OCI-M2 (cell line): ENCODE measurements at regions not wholly inside any gene's neighbourhood (a gene's known extent, or its start where the extent isn't known, plus 50 kb on each side); places are given as distances from the start of the nearest gene placed in this dataset.
"Not testable (repeated sequence)": the region's sequence is repeated elsewhere in the genome, so short reads cannot be mapped to it uniquely, and the experiment has no call there.

Experiments
- DNase-seq: peaks from one replicate; lab custom pipeline; 2025; ENCODE audit not compliant: unreplicated experiment; lab: John Stamatoyannopoulos, UW

DNA sequence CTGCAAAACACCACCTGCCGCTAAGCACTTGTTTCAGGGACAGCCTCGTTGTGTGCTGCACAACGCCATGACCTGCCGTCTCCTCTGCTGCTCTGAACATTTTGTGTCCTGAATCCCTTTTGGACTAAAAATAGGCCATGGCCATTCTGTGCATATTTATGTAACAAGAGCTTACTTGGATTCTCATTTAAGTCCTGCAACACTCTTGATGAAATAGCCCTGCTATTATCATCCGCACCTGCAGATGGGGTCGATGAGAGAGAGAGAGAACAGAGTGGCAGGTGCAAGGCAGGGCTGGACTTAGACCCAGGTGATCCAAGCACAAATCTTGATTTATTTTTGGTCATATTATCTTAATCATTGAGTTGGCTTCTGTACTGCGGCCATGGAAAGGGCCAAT is 121.2 kb upstream of the PRKCQ start:
- no peak for DNase-seq

DNA sequence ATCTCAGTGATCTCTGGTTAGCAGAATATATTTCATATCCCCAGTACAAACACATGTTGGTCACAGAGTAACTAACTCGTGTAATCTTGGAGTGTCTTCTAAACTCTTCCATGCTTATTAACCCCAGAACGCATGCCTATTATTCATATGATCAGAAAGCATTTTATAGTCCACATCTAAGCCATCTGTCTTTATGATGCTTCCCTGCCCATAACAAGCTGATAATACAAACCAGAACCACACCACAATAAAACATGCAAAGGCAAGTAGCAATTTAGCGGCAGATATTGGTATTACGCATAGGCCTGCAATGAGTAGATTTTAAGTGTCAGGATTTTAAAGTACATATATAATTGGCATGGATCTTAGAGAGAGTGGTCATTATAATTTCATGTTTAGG is 120.0 kb upstream of the PRKCQ start:
- DNase-seq, result no peak

DNA sequence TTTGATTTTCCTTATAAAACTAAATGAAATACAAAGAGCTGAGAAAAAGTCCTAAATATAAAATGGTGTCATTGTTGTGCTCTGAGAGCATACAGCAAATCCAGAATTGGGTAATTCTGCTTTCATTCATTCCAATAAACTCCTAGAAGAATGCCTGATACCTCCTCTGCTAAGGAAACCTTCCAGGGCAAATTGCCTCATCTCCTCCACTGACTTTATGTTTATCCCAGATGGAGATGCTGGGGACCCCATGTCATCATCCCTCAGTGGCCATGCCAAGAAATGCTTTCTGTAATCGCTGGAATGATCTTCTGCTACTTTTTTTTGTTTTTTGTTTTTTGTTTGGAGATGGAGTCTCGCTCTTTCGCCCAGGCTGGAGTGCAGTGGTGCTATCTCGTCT is 119.3 kb upstream of the PRKCQ start:
- no peak for DNase-seq

- no peak for DNase-seq
These were observed 115.4 kb upstream of the PRKCQ start for GRCh38 chr10:6695519-6695918.

GRCh38 chr10:6694447-6695140 is 114.5 kb upstream of the PRKCQ start:
- no peak for DNase-seq

GRCh38 chr10:6692856-6693255 is 112.8 kb upstream of the PRKCQ start:
- no peak for DNase-seq

GRCh38 chr10:6692103-6692502 is 112.0 kb upstream of the PRKCQ start:
- DNase-seq, result no peak

- no peak for DNase-seq
These were observed 109.0 kb upstream of the PRKCQ start for GRCh38 chr10:6689036-6689435.

- DNase-seq, result no peak
These were observed 100.7 kb upstream of the PRKCQ start for GRCh38 chr10:6680735-6681134.

- no peak for DNase-seq
These were observed 98.9 kb upstream of the PRKCQ start for GRCh38 chr10:6678956-6679355.

DNA sequence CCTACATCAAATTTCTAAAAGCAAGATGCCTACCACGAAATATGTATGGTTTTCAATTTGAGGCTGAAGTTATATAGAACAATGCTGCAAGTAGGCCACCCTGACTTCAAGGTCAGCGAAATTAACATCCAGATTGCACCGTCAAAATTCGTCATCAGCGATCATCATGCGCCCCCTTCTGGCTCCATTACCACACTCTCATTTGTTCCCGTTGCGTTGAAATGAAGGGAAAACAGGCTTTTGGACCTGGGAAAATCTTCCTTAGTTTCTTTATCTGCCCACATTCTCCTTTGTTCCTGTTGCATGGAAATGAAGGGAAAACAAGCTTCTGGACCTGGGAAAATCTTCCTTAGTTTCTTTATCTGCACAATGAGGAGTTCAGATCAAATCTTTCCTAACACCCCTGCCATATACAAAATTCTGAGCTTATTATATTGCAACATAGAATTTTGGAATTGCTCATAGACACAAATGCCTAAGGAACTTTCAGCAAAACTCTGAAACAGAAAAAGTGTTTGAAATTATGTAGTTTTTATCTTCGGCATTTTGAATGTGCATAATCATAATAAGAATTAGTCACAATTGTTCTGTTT is 98.2 kb upstream of the PRKCQ start:
- no peak for DNase-seq

GRCh38 chr10:6677129-6677528 is 97.1 kb upstream of the PRKCQ start:
- DNase-seq, result not testable (repeated sequence)

DNA sequence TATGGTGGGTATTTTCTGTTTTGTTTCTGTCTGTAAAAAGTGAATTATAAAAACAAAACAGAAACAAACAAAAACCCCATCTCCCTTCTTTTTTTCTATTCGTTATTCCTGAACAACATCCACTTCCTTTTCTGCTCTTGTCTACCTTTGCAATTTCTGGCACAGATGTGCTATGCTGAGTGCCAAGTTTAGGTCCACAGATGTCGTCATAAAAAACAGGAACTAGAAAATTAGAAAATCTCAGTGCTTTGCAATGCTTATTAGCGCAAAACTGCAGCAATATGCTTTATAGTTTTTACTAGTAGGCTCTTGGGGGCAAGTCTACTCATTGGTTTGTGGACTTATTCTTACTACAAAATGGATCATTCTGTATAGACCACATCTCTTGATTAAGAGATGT is 94.2 kb upstream of the PRKCQ start:
- DNase-seq, result no peak

GRCh38 chr10:6671976-6672375 is 91.9 kb upstream of the PRKCQ start:
- DNase-seq, result no peak

DNA sequence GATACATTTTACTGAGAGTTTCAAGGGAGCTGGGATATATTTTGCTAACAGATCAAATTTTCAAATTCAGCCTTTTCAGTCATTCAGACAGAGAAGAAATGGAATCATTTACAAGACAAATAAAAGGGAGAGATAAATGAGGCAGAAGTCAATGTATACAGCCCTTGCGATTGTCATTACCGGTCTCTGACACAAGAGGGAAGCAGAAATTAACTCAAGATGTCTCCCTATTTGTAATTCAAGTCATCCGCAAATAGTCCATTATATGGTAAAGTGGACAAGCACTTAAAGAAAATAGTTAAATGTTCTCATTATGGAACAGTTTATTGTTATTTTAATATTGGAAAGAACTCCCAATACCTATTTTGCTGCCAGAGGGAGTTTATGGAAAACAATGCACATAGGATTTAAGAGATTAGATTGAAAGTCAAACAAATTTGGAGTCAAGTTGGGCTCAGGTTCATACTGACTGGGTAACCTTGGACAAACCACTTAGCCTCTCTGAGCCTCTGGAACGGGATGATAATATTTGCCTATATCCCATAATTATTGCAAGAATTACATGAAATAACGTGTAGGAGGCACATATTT is 89.3 kb upstream of the PRKCQ start:
- DNase-seq, result peak; percentile 3

GRCh38 chr10:6667679-6668270 is 87.7 kb upstream of the PRKCQ start:
- no peak for DNase-seq

GRCh38 chr10:6667150-6667549 is 87.1 kb upstream of the PRKCQ start:
- DNase-seq, result no peak

DNA sequence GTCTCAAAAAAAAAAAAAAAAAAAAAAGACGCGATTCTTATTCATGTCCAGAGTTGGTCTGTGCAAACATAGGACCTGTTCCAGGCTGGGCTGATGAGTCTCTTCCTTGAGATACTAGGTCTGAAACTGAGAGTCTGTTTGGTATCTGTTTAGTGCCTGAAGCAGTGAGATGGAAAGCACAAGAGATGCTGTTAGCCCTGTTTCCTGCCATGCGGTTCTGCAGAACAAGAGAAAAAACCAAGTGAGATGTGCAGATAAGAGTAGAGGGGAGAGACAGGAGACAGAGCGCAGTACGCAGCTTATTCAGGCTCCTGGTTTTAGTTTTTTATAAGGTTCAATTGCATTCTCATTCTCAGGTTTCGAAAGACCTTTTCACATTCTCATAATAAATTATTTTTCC is 85.8 kb upstream of the PRKCQ start:
- no peak for DNase-seq

DNA sequence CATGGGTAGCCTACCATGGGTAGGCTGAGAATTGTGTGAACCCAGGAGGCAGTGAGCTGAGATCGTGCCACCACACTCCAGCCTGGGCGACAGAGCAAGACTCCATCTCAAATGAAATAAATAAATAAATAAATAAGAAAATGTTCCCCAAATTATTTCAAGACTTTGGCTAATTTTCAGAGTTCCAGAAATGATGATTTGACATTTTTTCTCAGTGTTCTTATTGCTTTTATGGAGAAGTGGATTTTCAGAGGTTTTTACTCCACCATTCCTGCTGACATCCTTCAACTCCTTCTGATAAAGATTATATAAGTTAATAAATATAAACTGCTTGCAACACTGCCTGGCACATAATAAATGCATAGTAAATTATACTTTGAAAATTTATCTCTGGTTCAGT is 80.4 kb upstream of the PRKCQ start:
- DNase-seq, result no peak

DNA sequence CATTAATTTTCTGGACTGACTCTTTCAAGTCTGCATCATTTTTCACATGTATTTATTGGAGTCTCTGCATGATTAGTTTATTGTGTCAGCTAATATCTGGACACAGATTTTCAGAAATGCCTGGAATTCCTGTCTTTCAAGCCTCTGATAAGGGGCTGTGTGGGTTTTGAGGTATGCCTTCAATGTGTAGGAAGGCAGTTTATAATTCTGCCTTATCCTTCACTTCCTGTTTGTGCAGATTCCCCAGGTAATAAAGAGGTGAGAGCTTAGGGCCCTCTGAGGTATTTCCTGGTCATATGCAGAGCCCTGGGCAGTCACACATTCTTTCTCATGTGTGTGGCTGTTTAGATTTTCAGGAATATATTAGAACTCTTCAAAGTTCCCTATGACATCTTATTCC is 79.4 kb upstream of the PRKCQ start:
- no peak for DNase-seq

DNA sequence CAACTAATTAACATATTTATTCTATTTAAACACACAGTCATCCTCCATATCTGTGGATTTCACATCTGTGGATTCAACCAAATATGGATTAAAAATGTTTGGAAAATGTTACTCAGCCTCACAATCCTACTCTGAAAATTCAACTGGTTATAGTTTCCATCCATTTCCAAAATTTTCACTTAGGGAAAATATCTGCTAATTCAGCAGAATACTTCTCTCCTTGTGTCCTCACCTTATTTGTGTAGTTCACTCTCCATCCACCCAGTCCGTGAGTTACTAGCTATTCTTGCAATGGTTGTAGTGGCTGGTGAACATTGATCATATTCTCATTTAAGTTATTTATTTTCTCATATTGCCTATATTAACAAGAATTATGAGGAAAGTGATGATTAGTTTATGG is 77.6 kb upstream of the PRKCQ start:
- no peak for DNase-seq

DNA sequence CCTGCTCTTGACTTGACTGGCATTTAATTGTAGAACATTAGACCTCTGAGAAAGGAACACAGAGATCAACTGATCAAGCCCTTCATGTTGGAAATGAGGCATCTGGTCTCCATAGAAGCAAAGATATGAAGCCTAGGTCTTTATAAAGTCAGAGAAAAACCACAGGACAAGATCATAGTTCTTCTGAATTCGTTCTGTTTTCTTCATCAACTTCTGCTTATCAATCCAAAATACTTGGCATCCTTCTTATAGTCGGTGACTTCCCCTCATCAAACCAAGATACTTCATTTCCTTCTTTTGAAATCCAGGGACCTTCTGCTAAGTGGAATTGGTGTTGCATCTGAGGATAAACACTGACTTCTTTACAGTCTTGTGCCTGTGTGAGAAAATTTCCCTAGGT is 77.1 kb upstream of the PRKCQ start:
- no peak for DNase-seq
